GM13976 (cell line): ENCODE measurements at regions not wholly inside any gene's neighbourhood (a gene's known extent, or its start where the extent isn't known, plus 50 kb on each side); places are given as distances from the start of the nearest gene placed in this dataset.

Experiments used
- DNase-seq: peaks from one replicate; pipeline ENCODE4 v3.0.0; 2012; ENCODE audit warnings: low spot score
- in situ Hi-C: fragments of 300-500 bp; cut with MboI; formaldehyde crosslinking; loops from one replicate; pipeline ENCODE4 v1.12.0; 2022; ENCODE audit warnings: low sequenced_read_pairs, mixed read lengths, inconsistent platforms; ENCODE audit not compliant: unreplicated experiment
- TF ChIP-seq, protein P1 (sequence below): IDR thresholded peaks from 2 replicates; pipeline ENCODE4 v1.5.1; 2012; ENCODE audit warnings: borderline replicate concordance, mild to moderate bottlenecking; ENCODE audit not compliant: insufficient read depth; ENCODE audit errors: extremely low read depth, missing control alignments, control extremely low read depth

DNA sequence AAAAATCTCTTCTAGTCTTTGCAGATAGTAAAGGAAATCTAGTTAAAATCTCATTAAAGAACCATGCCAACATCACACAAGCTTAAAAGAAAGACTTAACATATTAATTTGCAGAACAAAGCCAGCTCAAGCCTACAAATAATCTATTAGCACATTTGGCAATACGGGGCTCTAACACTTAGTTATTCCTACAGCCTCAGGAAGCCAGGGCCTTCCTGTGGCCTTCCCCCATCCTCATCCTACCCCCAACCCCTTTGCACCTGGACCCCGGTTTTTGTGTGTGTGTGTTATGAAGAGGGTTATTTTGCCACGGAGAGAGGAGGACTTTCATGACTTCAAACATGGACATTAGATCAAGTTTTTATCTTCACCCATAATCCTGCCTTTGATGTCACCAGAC, 64.6 kb downstream of the FOXB2 start:
- no peak for DNase-seq
- in situ Hi-C loops, result no loop called here
- TF ChIP-seq, protein P1, sequence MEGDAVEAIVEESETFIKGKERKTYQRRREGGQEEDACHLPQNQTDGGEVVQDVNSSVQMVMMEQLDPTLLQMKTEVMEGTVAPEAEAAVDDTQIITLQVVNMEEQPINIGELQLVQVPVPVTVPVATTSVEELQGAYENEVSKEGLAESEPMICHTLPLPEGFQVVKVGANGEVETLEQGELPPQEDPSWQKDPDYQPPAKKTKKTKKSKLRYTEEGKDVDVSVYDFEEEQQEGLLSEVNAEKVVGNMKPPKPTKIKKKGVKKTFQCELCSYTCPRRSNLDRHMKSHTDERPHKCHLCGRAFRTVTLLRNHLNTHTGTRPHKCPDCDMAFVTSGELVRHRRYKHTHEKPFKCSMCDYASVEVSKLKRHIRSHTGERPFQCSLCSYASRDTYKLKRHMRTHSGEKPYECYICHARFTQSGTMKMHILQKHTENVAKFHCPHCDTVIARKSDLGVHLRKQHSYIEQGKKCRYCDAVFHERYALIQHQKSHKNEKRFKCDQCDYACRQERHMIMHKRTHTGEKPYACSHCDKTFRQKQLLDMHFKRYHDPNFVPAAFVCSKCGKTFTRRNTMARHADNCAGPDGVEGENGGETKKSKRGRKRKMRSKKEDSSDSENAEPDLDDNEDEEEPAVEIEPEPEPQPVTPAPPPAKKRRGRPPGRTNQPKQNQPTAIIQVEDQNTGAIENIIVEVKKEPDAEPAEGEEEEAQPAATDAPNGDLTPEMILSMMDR, result no peak

DNA sequence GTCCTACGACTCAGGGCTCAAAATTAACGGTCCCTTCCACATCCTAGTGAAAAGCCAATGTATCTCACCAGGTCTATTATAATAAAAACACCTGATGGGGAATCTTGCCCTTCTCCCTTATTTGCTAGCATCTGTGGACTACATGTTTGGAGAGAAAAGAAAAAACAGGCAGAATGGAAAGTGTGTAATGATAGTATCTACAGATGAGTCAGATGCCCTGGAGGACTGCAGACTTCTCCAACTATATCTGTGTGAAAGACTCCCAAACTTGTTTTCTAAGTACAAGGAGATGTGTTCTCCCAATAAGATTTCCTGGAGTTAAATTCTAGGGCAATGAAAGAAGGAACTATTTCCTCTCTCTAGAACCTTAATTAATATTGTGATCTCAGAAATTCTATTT, 66.0 kb downstream of the FOXB2 start:
- TF ChIP-seq, protein P1, result no peak
- no peak for DNase-seq
- in situ Hi-C loops, result no loop called here

DNA sequence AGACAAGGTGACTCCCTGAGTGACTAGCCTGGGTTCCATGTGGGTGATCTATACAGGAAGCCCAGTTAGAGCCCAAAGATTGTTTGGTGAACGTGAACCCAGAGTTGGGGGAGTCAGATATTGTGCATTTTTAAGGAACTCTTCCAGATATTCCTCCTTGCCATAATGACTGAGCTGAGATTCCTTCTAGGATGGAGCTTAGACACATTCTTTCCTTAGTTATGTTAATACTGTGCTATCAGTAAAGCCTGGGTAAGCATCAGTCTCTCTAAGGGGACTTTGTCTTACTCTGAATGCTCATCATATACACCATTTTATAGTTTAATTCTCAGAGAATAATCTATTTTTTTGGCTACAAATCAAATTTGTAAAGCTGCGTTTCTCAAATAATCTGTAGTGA, 68.1 kb downstream of the FOXB2 start:
- in situ Hi-C loops, result no loop called here
- TF ChIP-seq, protein P1, result no peak
- DNase-seq, result no peak

DNA sequence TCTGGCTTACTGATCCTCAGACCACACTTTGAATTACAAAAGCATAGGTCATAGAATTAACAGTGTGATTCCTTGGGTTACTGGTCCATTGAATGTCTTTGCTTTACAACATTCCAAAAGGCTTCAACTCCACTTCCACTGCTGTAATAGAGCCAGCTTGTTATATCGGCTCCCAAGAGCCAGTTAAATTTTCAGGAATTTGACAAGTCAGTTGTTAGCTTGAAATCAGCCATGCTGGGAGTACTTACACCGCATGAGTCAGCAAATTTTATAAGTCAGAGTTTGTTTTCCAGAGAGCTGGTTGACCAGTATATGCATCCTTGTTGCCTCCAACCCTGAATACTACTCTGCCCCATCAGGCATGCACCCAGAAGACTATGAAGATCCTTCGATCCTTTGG, 73.1 kb downstream of the FOXB2 start:
- no peak for DNase-seq
- in situ Hi-C loops, result no loop called here
- TF ChIP-seq, protein P1, result no peak

DNA sequence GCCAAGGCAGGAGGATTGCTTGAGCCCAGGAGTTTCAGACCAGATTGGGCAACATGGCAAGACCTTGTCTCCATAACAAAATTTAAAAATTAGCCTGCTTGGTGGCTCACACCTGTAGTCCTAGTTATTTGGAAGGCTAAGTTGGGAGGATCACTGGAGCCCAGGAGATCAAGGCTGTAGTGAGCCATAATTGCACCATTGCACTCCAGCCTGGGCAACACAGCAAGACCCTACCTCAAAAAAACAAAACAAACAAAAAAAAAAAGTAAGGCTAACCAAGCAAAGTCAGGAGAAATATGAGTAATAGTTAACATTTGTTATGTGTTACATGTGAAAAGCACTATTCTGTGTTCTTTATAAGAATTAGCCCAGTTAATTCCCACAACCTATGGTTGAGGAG, 74.7 kb downstream of the FOXB2 start:
- in situ Hi-C loops, result no loop called here
- no peak for DNase-seq
- TF ChIP-seq, protein P1, result no peak

DNA sequence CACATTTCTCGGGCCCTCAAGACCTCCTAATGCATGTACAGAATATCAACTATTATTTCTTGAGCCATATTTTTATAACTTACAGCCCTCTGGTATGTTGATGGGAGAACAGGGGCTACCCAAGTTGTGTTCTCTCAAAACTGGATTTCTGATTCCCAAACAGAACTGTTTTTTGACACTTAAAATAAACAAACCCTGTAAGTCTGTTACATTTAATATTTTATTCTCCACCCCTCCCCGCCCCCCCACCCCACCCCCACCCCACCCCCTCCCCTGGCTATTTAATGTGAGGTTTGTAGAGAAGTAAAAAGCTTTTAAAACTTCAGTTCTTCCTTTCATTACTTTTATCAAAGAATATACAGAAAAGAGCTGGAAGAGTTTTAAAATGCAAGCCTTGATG, 77.9 kb downstream of the FOXB2 start:
- TF ChIP-seq, protein P1, result no peak
- in situ Hi-C loops, result no loop called here

DNA sequence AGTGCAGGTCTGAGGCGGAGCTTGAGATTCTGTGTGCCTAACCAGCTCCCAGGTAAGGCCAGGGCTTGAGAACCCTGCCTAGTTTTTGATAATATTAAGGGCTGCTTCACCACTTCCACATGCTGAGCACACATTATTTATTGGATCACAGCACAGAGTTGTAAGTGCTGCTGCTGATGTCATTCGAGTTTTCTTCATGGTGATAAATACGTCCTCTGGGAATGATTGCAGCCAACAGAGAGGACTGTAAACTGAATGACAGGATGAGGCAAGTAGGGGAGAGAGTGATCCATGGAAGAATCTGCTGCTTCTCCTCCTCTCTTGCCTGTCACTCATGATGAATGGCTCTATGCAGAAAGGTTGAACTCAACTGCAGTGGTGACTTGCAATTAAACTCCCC, 77.9 kb upstream of the VPS13A start:
- DNase-seq, result no peak
- in situ Hi-C loops, result no loop called here

More for the DNA sequence above, 77.9 kb downstream of the FOXB2 start:
- no peak for DNase-seq

More for the DNA sequence above, 77.9 kb upstream of the VPS13A start:
- TF ChIP-seq, protein P1, result no peak
